Spleen (tissue), 7 donors: ENCODE measurements at regions not wholly inside any gene's neighbourhood (a gene's known extent, or its start where the extent isn't known, plus 50 kb on each side); places are given as distances from the start of the nearest gene placed in this dataset.

Experiments
- CTCF ChIP-seq, 11 experiments: fragments of 200-600 bp in 7 of 11; fragments of 450-650 bp in 4 of 11; sonication (generic) in 4 of 11; IDR thresholded peaks in 8 of 11; conservative IDR thresholded peaks in 3 of 11; 1 replicate in 7 of 11; 2 replicates in 4 of 11; pipeline versions ENCODE4 v1.4.0 to v1.8.0; 2016 to 2021; ENCODE audit warnings: antibody characterized with exemption in 11 of 11, inconsistent platforms in 4 of 11, mild to moderate bottlenecking in 1 of 11
- POLR2AphosphoS5 ChIP-seq, 3 donors: sonication (generic); formaldehyde crosslinking; IDR thresholded peaks; one replicate each; pipeline ENCODE4 v1.5.1; 2017; ENCODE audit warnings: antibody characterized with exemption in 3 of 3
- donor health status: DM: no; HTN: no; CAD: no; lungs with moderate emphysema.
- donor health status: DM: no; HTN: no; CAD: no.
- donor health status: DM: no; HTN: no; CAD: no.

GRCh38 chr15:68501616-68502015 lies 69.7 kb upstream of the ITGA11 start:
- TF ChIP-seq CTCF (IDR thresholded peaks at IDR 0.05 in 8 of 11, conservative IDR thresholded peaks at IDR 0.05 in 3 of 11) (no peak), POLR2AphosphoS5 (IDR thresholded peaks at IDR 0.05) (no peak)
